Muscle of arm (tissue), 1 donor: ENCODE measurements at regions not wholly inside any gene's neighbourhood (a gene's known extent, or its start where the extent isn't known, plus 50 kb on each side); places are given as distances from the start of the nearest gene placed in this dataset.
"Not testable (repeated sequence)": the region's sequence is repeated elsewhere in the genome, so short reads cannot be mapped to it uniquely, and the experiment has no call there.

Experiments
- DNase-seq: peaks from one replicate; pipeline ENCODE4 v3.0.0-alpha.2; 2013

- DNase-seq, result no peak
Measured at GRCh38 chr16:87095271-87095670, 221.9 kb downstream of the C16orf95 start.

DNA sequence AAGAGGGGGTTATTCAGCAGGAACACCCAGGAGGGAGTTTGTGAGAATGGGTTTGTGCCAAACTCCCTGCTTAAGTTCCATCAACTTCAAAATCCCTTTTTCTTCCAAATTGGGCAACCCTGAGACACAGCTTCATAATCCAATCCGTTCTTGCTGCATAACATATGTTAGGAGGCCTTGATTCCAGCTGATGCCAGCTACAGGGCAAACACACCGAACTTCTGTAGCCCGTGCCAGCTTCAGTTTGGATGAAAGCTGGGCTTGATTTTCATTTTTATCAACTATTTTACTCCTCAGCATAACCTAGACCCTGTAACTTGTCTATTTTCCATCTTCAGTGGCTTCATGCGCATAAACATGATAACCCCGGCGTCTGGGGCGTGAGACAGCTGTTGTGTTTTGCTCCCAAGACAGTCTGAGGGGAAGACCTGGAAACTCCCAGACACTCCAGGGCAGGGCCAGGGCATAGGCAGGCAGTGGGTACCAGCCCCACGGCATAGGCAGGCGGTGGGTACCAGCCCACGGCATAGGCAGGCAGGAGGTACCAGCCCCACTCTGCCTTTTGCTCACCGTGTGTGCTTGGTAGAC lies 220.4 kb downstream of the C16orf95 start:
- DNase-seq, result no peak

GRCh38 chr16:87098361-87098760 lies 218.8 kb downstream of the C16orf95 start:
- DNase-seq, result no peak

- no peak for DNase-seq
Measured at GRCh38 chr16:87098976-87099720, 218.0 kb downstream of the C16orf95 start.

GRCh38 chr16:87100306-87101058 lies 216.7 kb downstream of the C16orf95 start:
- no peak for DNase-seq

GRCh38 chr16:87101903-87102302 lies 215.3 kb downstream of the C16orf95 start:
- no peak for DNase-seq

DNA sequence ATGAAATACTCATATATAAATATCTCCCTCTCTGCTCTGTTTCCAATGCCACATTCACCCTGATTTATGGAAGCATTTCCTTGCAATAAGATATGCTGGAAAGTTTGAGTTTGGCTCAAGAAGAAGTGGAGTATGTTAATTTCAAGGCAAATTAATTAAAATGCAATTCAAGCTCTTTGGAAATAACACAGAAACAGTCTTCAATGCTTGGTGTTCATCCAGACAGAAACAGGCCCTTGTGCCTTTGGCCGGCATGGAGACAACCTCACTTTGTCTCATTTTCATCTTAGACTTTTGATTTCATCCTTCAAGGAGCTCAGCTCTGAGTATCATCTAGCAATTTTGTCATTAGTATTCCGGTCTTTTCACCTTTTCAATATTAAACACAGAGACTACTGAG lies 210.0 kb downstream of the C16orf95 start:
- DNase-seq, result no peak

DNA sequence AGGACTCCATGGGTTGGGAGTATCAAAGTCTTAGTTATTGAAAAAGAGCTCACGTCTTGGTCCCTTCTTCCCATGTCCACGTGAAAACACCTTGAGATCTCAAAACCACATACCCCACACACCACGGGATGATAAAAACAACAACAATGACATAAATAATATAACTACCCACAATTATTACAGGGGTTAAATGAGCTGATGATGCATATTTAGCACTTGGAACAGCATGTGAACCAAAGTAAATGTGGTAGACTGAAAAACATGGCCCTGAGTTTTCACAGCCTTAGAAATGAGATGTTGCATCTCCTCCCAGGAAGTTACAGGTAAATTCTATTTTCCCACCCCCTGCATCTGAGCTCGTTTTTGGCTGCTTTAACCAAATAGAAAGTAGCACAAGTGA lies 208.9 kb downstream of the C16orf95 start:
- no peak for DNase-seq

DNA sequence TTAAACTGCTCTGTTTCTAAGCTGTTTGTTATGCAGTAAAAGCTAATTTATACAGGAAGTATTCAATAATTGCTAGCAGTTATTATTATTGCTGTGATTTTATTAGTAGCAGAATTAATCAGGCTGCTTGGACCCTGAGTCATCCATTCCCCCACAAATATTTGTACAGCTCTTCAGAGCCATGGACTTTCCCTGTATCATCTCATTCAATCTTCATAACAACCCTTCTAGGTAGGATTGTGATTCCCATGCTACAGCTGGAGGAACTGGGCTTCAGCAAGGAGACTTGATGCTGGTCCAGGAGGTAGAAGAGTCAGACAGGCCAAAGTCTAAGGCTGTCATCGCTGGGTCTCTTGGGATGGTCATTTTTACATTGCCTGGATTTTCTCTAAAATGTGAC lies 208.3 kb downstream of the C16orf95 start:
- no peak for DNase-seq

GRCh38 chr16:87114832-87115231 lies 202.4 kb downstream of the C16orf95 start:
- no peak for DNase-seq

DNA sequence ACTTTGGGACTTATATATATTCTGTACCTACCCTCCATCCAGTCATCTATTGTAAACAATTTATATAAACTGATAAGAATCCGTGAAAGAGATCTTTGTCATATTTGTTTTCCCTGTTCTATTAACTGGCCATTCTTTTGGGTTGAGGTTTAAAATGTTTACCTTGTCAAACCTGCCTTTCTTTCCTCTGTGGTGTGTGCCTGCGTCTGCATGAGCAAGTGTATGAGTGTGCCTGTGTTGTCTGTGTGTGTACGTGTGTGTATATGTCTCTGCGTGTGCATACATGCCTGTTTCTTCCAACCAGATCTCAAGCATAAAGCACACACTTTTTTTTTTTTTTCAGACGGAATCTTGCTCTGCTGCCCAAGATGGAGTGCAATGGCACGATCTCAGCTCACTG lies 201.5 kb downstream of the C16orf95 start:
- no peak for DNase-seq

DNA sequence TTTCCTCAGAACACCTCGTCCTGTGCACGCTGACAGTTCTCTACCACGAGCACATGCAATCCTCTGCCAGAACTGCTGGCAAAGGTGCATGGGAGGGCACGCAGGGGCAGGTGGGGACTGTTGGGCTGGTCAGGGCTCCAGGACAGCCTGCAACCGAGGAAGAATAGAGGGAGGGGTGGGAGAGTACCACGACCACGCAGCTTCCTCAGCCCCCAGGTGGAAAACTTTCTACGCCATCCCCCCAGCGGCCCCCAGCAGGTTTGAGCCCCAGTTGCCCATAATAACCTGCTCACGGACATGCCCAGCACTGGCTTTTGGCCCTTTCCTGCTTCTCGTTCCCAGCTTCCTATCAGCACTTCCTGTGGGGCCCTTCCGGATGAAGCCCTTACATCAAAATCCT lies 199.3 kb downstream of the C16orf95 start:
- no peak for DNase-seq

GRCh38 chr16:87119168-87119567 lies 198.0 kb downstream of the C16orf95 start:
- no peak for DNase-seq

- no peak for DNase-seq
Measured at GRCh38 chr16:87119748-87120147, 197.4 kb downstream of the C16orf95 start.

GRCh38 chr16:87121816-87122215 lies 195.4 kb downstream of the C16orf95 start:
- DNase-seq, result no peak

GRCh38 chr16:87123356-87124001 lies 193.7 kb downstream of the C16orf95 start:
- no peak for DNase-seq

GRCh38 chr16:87124405-87124804 lies 192.8 kb downstream of the C16orf95 start:
- not testable (repeated sequence) for DNase-seq

- DNase-seq, result no peak
Measured at GRCh38 chr16:87125206-87126155, 191.7 kb downstream of the C16orf95 start.

DNA sequence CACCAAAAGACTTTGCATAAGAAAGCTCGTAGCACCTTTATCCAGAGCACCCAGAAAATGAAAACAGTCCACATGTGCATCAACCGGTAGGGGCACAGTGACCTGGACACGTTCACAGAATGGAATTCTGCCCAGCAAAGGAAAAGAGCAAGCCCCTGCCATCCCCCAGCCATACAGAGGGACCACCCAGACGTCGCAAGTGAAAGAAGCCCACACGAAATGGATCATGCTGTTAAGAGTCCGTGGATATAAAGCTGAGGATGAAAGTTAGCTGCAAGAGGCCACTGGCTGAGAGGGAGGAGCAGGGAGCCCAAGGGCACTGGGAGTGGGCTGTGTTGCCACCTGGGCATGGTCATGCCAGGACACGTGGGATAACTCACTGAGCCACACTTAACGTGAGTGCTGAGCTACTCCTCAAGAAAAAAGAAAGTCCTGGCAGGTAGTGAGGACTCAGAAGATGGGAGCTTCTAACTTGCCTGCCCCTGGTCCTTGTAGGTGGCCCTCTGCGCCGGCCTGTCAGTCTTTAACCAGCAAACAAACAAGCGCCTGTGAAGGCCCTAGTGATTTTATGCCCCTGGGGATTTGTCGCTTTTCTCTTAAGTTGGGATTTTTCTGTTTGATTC lies 190.7 kb downstream of the C16orf95 start:
- no peak for DNase-seq

DNA sequence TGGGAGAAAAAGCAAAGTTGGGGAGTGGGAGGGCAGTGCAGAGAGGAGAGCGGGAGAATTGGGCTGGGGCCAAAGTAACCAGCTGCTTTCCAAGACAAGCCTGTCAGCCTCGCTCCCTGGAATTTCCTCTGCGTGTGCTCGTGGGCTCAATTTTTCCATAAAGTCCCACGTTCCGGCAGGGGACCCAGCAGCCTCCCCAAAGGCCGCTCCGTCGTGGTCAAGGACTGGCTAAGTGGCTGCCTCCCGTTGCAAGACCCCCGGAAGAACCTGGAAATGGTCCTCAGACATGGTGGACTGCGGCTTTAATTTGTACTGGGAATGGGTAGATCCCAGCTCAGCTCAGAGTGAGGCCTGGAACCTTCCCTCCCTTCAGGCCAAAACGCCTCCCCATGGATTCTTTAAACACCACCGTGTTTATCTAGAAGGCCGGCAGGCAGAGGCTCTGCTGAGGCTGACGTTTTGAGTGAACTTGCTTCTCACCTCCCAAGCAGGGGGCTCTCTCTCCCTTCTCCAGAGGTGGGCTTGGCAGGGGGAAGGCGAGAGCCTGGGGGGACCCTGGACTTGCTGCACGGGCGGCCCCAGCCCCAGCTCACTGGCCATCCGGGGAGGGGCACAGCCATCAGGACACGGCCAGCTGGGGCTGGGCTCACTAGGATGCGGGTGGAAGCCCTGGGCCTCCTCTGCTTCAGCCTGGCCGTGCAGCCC lies 190.0 kb downstream of the C16orf95 start:
- DNase-seq, result peak; percentile 49
